DMS 273 (cell line): ENCODE measurements at regions not wholly inside any gene's neighbourhood (a gene's known extent, or its start where the extent isn't known, plus 50 kb on each side); places are given as distances from the start of the nearest gene placed in this dataset.

Source experiments
- DNase-seq: peaks from one replicate; lab custom pipeline; 2025; ENCODE audit not compliant: unreplicated experiment; lab: John Stamatoyannopoulos, UW

DNA sequence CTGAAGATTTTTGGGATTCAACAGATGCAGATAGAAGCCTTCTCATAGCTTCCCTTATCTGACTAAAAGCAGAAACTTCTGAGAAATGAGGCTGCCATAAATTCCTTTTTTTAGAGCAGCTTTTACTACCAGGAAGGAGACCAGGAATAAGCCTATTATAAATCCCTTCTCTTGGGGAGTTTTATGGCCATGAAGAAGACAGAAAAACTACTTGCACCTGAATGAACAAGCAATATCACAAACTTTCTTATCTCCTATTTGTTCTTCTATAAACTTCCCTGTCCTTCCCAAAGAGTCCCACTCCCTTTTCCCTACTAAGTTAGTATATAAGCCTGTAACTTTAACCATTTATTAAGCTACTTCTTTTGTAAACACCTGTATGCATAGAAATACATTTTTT, 603.1 kb downstream of the NSUN3 start:
- no peak for DNase-seq

DNA sequence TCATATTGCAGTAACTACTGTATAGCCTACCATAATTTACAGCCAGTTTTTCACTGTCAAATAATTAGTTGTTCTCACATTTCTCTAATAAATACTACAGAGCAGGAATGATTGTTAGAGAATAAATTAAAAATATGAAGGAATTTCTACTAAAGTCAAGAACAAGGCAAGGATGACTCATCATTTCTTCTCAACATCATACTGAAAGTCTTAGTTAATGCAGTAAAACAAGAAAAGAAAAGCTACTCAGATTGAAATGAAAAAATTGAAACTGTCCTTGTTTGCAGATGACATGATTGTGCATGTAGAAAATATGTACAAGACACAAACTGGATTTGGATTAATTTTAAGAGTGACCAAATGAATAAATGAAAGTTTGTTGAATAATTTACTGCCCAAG, 608.2 kb downstream of the NSUN3 start:
- no peak for DNase-seq

GRCh38 chr3:94673876-94674275, 611.0 kb downstream of the NSUN3 start:
- DNase-seq, result no peak

- no peak for DNase-seq
Measured at GRCh38 chr3:94686208-94686607, 623.3 kb downstream of the NSUN3 start.

GRCh38 chr3:94693997-94694640, 631.3 kb downstream of the NSUN3 start:
- no peak for DNase-seq

- no peak for DNase-seq
Measured at GRCh38 chr3:94694894-94695293, 632.0 kb downstream of the NSUN3 start.

DNA sequence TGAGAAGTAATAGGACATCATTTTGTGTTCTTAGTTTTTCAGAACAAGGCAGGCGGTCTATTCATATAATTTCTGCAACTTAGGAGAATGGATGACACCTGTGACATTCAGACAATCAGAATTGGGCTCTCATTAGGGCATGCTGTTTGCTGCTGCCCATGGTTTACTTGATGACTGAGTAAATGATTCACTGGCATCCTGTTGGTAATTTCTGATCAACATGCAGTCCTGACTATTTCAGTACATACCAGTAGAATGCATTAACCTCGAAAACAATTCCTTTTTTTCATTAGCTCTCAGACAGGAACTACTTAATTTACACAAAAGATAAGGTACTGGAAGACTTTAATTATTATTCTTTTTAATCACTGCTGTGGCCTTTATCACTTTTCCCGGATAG, 641.6 kb downstream of the NSUN3 start:
- no peak for DNase-seq

DNA sequence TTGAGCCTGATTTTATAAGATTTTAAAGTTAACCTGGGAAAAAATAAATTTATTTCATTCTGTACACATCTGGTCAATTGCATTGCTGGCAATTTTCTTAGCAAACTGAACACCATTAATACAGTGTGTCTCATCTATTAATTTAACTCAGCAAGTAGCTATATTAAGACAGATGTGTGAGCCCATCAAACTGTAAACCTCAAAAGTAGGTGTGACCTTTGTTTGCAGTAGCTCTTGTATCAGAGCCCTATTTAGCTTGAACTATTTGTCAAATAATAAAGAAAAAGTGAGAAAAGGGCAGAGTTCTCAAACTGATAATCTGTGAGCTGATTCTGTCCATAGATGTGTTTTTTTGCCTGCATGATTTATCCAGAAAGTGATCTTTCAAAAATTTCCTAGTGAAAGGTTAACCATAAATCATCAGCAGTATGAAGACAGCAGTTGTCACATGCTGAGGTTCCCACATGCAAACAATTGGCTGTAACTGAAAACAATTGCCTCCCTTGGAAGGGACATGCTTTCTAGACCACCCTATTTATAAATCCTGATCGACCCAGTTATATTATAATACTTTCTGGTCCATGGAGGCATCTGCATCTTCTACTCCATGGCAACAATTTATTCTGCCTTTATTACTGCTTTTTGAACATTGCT, 646.5 kb downstream of the NSUN3 start:
- DNase-seq, result no peak

DNA sequence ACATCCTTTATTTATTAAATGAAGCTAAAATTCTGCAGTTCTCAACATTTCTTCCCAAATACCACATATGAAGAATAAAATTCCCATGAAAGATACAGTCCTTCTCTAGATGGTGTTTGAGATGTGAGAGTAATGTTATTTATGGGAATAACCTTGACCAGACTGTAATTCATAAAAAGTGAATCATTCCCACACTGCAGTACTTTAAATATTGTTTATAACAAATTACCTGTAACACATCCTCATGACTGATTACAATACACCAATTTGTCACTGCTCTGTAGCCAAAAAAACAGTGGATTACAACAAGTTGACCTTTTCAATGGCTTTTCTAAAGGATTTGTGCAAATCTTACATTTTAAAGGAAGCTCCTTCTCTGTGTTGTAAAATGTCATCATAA, 651.3 kb downstream of the NSUN3 start:
- no peak for DNase-seq

DNA sequence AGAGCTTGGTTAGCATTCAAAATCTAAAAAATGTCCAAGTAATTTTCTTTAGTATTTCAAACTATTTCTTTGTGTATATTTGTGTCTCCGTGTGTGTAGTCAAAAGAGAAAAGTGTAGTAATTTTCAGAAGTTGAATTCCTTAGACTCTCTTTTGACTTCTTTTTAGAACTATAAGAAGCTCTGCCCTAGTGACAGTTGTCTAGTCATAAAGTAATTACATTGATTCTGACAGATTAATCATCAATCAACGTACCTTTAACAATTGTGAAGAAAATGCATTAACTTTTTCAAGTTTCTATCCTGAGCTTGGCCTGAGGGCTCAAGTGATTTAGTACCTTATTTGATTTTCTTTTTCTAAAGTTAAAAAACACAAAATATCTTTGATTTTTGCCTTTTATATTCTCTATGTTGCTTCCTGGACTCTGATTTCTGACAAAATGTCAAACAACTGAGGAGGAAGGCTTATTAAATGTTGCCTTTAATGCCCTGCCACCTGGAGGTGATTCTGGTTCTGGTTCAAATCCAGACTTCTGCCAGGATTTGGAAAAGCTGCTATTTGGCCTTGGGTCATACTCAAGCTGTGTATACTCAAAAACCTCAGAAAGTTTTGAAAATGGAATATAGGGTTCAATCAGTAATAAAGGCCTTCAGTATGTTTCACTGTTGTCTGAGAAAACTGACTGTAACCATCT, 653.6 kb downstream of the NSUN3 start:
- DNase-seq, result peak; percentile 5

DNA sequence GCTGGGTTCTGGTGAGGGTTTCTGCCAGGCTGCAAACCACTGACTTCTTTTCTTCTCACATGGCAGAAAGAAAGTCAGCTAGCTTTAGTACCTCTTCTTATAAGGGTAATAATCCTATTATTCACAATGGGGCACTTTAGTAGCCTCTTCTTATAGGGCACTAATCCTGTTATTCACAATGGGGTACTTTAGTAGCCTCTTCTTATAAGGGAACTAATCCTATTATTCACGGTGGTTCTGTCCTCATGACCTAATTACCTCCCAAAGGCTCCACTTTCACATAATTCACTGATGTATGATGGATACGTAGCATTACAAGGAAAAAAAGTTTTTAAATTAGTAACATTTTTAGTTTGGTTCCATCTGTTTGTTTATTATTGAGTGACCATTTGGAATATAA, 671.3 kb downstream of the NSUN3 start:
- DNase-seq, result no peak

DNA sequence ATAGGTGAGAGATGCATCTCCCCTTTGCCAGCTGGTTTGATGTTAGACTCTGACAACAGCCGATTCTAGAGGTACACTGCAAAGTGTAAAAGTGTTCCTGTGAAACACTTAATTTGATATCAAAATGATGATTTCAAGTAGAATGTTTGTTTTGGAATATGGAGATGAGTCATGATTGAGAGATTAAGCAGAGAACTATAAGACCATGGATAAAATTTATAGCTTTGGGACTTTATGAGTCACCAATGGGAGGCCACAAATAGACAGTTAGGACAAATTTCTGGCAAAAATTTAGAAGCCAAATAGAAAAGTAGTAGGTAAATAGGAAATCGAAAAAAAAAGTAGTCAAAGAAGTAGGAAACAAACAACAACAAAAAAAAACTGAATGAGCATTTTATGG, 672.5 kb downstream of the NSUN3 start:
- no peak for DNase-seq

DNA sequence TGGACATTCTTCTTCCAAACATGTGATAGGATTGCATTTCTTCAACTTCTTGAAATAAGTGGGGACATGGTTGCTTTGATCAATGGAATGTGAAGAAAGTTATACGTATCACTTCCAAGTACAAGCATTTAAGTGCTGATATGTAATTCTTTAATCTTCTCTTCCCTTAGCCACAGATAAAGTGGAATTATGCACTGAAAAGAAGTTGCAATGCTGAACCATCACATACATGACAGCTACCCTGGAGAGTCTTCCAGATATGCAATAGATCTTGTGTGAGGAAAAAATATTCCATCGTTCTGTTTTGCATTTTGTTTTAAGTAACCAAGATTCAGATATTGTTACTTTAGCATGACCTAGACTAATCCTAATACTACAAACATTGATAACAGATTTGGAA, 674.3 kb downstream of the NSUN3 start:
- DNase-seq, result no peak

DNA sequence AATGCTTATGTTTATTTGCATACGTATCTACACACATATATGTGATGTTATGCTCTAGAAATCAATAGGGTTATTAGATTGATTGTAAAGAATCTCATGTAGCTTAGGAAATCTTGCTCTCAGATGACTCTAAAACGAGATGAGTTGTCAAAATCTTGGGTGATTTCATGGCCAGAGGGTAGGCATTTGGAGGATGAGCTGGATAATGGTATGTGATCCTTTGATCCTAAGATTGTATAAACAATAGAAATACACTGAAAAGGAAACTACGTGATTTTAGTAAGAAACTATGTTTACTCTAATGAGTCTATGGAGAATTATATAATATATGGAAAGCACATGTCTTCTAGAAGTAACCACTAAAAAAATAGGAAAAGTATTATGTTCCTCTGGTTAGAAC, 676.6 kb downstream of the NSUN3 start:
- no peak for DNase-seq

- no peak for DNase-seq
Measured at GRCh38 chr3:94758751-94759150, 695.9 kb downstream of the NSUN3 start.

- DNase-seq, result no peak
Measured at GRCh38 chr3:94772402-94772801, 709.5 kb downstream of the NSUN3 start.

- DNase-seq, result no peak
Measured at GRCh38 chr3:94775746-94776145, 712.9 kb downstream of the NSUN3 start.

DNA sequence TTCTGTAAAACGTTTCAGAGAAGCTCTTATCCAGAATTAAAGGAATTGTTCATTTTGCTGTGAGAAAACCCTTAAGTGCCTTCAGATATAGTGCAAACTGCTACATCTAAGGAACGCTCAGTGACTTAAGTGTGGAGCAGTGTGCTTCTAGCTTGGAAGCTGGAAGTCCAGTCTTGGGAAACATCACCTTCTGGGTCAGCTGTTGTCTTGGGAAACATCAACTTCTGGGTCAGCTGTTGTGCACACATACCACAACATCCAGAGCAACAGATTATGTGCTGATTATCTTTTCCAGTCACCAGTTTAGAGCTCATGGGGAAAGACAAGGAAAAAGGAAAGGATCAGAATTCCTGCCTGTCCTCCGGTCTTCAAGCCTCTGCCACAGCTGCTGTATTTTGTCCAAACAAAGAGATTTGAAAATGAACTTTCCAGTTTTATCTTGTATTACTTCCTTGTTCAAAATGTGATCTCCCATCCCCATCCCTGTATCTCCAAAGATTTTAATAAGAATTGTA, 713.6 kb downstream of the NSUN3 start:
- no peak for DNase-seq

- no peak for DNase-seq
Measured at GRCh38 chr3:94778289-94778688, 715.4 kb downstream of the NSUN3 start.

DNA sequence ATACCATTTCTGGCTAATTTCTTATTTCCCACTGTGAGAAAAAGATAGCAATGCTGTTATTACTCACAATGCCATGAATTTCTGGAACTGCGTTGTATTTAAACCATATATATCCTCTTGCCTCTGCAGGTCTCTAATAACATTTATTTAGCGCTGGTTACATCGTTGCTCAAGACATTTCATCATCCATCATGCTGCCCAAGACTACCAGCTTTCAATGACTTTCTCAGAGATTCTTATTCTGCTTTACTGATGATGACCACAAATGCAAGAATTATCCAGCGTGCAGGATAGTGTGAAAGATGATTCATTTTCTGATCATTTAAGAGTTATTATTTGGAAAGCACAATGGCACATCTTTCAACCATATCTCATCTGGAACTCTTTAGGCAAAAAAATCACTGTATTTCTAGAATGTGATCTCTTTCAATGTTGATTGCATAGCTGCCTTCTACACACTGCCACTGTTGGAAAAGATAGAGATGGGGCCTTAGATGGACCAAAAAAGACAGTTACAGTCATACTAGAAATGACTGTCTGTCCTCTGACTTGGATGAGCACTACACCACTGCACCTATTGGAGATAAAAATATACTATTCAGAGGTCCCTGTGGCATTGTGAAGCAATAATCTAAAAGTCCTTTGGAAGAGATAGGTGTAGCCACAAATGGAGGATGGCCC, 716.1 kb downstream of the NSUN3 start:
- no peak for DNase-seq

- DNase-seq, result no peak
Measured at GRCh38 chr3:94779699-94780098, 716.8 kb downstream of the NSUN3 start.

DNA sequence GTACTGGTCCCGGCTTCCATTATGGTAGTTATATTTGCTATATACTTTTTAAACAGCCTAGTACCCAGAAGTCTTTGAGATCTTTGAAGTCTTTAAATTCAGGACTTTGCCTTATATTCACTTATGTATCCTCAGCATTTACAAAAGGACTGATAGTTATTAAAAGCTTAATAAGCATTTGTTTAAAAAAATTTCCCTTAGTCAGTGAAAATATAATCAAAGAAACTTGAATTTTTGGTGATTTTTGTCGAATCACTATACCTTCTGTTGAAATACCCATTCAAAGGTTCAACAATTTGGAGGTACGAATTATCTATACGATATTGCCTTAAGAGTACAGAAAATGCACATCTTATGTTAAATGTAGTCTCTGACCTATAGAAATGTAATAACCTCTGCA, 721.4 kb downstream of the NSUN3 start:
- DNase-seq, result no peak
